PC-3 (cell line): ENCODE measurements at regions not wholly inside any gene's neighbourhood (a gene's known extent, or its start where the extent isn't known, plus 50 kb on each side); places are given as distances from the start of the nearest gene placed in this dataset.

Source experiments
- EZH2 ChIP-seq: fragments of 300-600 bp; sonication (generic); IDR thresholded peaks from one replicate; pipeline ENCODE4 v1.6.1; 2017; ENCODE audit warnings: antibody characterized with exemption, mild to moderate bottlenecking, low read length; ENCODE audit not compliant: unreplicated experiment
- EZH2phosphoT487 ChIP-seq: fragments of 300-600 bp; sonication (generic); IDR thresholded peaks from 2 replicates; pipeline ENCODE4 v1.6.1; 2018; ENCODE audit warnings: mild to moderate bottlenecking, antibody characterized with exemption, low read length, borderline replicate concordance
- TF ChIP-seq, protein P1 (sequence below): fragments of 300-600 bp; sonication (generic); conservative IDR thresholded peaks from 2 replicates; pipeline ENCODE4 v1.5.1; 2017; ENCODE audit warnings: antibody characterized with exemption, low read depth, mild to moderate bottlenecking, low read length

- TF ChIP-seq, protein P1, sequence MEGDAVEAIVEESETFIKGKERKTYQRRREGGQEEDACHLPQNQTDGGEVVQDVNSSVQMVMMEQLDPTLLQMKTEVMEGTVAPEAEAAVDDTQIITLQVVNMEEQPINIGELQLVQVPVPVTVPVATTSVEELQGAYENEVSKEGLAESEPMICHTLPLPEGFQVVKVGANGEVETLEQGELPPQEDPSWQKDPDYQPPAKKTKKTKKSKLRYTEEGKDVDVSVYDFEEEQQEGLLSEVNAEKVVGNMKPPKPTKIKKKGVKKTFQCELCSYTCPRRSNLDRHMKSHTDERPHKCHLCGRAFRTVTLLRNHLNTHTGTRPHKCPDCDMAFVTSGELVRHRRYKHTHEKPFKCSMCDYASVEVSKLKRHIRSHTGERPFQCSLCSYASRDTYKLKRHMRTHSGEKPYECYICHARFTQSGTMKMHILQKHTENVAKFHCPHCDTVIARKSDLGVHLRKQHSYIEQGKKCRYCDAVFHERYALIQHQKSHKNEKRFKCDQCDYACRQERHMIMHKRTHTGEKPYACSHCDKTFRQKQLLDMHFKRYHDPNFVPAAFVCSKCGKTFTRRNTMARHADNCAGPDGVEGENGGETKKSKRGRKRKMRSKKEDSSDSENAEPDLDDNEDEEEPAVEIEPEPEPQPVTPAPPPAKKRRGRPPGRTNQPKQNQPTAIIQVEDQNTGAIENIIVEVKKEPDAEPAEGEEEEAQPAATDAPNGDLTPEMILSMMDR = no peak
- TF ChIP-seq EZH2 (no peak), EZH2phosphoT487 (no peak)
These were observed 73.3 kb upstream of the FAM171A1 start for GRCh38 chr10:15444105-15445005.
